SK-N-SH (cell line): ENCODE measurements at regions not wholly inside any gene's neighbourhood (a gene's known extent, or its start where the extent isn't known, plus 50 kb on each side); places are given as distances from the start of the nearest gene placed in this dataset.

Experiments
- CTCF ChIA-PET: fragments of 300-600, 350-600 bp; formaldehyde crosslinking; extraction: SDS; loops from one replicate; lab custom pipeline; 2021; lab: Yijun Ruan, JAX
- POLR2A ChIA-PET: fragments of 350-600 bp; sonication (Branson Sonifier 250); formaldehyde crosslinking; extraction: SDS; loops from one replicate; lab custom pipeline; 2020; ENCODE audit warnings: antibody characterized with exemption, inconsistent platforms; lab: Yijun Ruan, JAX
- DNase-seq: peaks from one replicate; pipeline ENCODE4 v3.0.0; 2012
- H2AFZ ChIP-seq: fragments of 200-600 bp; sonication (generic); 2 replicates; pipeline ENCODE4 v1.8.1; 2016; ENCODE audit warnings: antibody characterized with exemption, mild to moderate bottlenecking, low read depth
- H3F3A ChIP-seq: fragments of 200-600 bp; sonication (generic); replicated peaks from 2 replicates; pipeline ENCODE3; 2016; ENCODE audit warnings: antibody characterized with exemption, mild to moderate bottlenecking; ENCODE audit not compliant: insufficient read depth
- H3K27ac ChIP-seq, 2 experiments: fragments of 200-500 bp in 1 of 2; fragments of 200-600 bp in 1 of 2; sonication (Bioruptor generic) in 1 of 2; sonication (generic), shearing (Covaris generic) in 1 of 2; 2 replicates each; pipeline versions ENCODE4 v1.5.1 to v1.6.1; 2014 to 2016; ENCODE audit warnings: low read depth in 2 of 2, inconsistent platforms in 1 of 2, low read length in 1 of 2, mild to moderate bottlenecking in 1 of 2, mixed read lengths in 1 of 2
- H3K27me3 ChIP-seq: fragments of 200-600 bp; sonication (generic), shearing (Covaris generic); 2 replicates; pipeline ENCODE4 v1.6.1; 2016; ENCODE audit warnings: mixed run types; ENCODE audit not compliant: insufficient read depth
- H3K36me3 ChIP-seq, 2 experiments: fragments of 200-500 bp in 1 of 2; fragments of 200-600 bp in 1 of 2; sonication (Bioruptor generic) in 1 of 2; sonication (generic) in 1 of 2; replicated peaks in 1 of 2; 2 replicates each; pipeline versions ENCODE3 to v1.5.1; 2014 to 2016; ENCODE audit warnings: low read length in 1 of 2, mild to moderate bottlenecking in 1 of 2; ENCODE audit not compliant: insufficient read depth in 2 of 2, control insufficient read depth in 1 of 2
- H3K4me1 ChIP-seq, 2 experiments: fragments of 200-500 bp in 1 of 2; fragments of 200-600 bp in 1 of 2; sonication (Bioruptor generic) in 1 of 2; sonication (generic), shearing (Covaris generic) in 1 of 2; 2 replicates each; pipeline versions ENCODE4 v1.5.1 to v1.6.1; 2014 to 2016; ENCODE audit warnings: low read depth in 1 of 2, low read length in 1 of 2, mixed run types in 1 of 2; ENCODE audit not compliant: insufficient read depth in 2 of 2, control insufficient read depth in 1 of 2
- H3K4me2 ChIP-seq: fragments of 200-600 bp; sonication (generic), shearing (Covaris generic); 2 replicates; pipeline ENCODE4 v1.6.1; 2017; ENCODE audit warnings: mixed run types
- H3K4me3 ChIP-seq, 2 experiments: fragments of 200-500 bp in 1 of 2; fragments of 200-600 bp in 1 of 2; sonication (Bioruptor generic) in 1 of 2; sonication (generic), shearing (Covaris generic) in 1 of 2; 2 replicates each; pipeline versions ENCODE4 v1.5.1 to v1.8.1; 2014 to 2016; ENCODE audit warnings: low read depth in 2 of 2, inconsistent platforms in 1 of 2, low read length in 1 of 2, mild to moderate bottlenecking in 1 of 2, mixed read lengths in 1 of 2, moderate library complexity in 1 of 2
- H3K79me2 ChIP-seq: fragments of 200-600 bp; sonication (generic); 2 replicates; pipeline ENCODE4 v1.8.1; 2017; ENCODE audit warnings: mild to moderate bottlenecking; ENCODE audit not compliant: insufficient read depth
- H3K9ac ChIP-seq: fragments of 200-600 bp; sonication (generic); 2 replicates; pipeline ENCODE4 v1.6.1; 2017; ENCODE audit warnings: mixed run types
- H3K9me2 ChIP-seq: fragments of 200-600 bp; sonication (generic); 2 replicates; pipeline ENCODE4 v1.6.1; 2017; ENCODE audit warnings: mixed run types
- H3K9me3 ChIP-seq: fragments of 200-600 bp; sonication (generic); 2 replicates; pipeline ENCODE4 v1.6.1; 2017; ENCODE audit warnings: mixed run types, mild to moderate bottlenecking, moderate library complexity
- H4K20me1 ChIP-seq: fragments of 200-600 bp; sonication (generic); 2 replicates; pipeline ENCODE4 v1.6.1; 2017; ENCODE audit warnings: mild to moderate bottlenecking, mixed run types; ENCODE audit not compliant: insufficient read depth
- CTCF ChIP-seq: fragments of 200-600 bp; sonication (generic); IDR thresholded peaks from 2 replicates; pipeline ENCODE4 v1.6.1; 2017; ENCODE audit warnings: antibody characterized with exemption, mild to moderate bottlenecking, moderate library complexity
- REST ChIP-seq: IDR thresholded peaks from 2 replicates; pipeline ENCODE4 v1.6.1; 2012; ENCODE audit warnings: mild to moderate bottlenecking, low read depth, low read length, moderate library complexity
- ZBTB33 ChIP-seq: IDR thresholded peaks from 2 replicates; pipeline ENCODE4 v1.4.0; 2012; ENCODE audit warnings: low read depth, borderline replicate concordance
- WGBS: methylation state at CpG from one replicate; pipeline ENCODE4 v1.1.6; 2017; ENCODE audit warnings: low lambda C conversion rate; 5-methylcytosine and 5-hydroxymethylcytosine counted together

GRCh38 chr17:79294459-79295071 is 219.9 kb downstream of the ENGASE start:
- POLR2A ChIA-PET, result no interaction called here
- H3K4me1 ChIP-seq, result peaks cover 0 to 7% of the 10 kb centered on the region in 2 experiments; a peak in 1 of 4 replicates
- DNase-seq, result no peak
- no peak overlapping the region for H2AFZ ChIP-seq
- no peaks in the 10 kb centered on the region for H3K9me2 ChIP-seq
- no peak for TF ChIP-seq CTCF
- TF ChIP-seq REST, result peak; percentile 95
- H3K4me3 ChIP-seq, result no peak overlapping the region
- H4K20me1 ChIP-seq, result no peaks in the 10 kb centered on the region
- no peaks in the 10 kb centered on the region for H3K79me2 ChIP-seq
- H3K9ac ChIP-seq, result no peak overlapping the region
- WGBS, result 67% methylated on average over 26 of the region's 26 CpGs
- H3F3A ChIP-seq, result no peaks in the 10 kb centered on the region
- H3K27me3 ChIP-seq, result no peaks in the 10 kb centered on the region
- H3K4me2 ChIP-seq, result no peak overlapping the region
- no peaks in the 10 kb centered on the region for H3K9me3 ChIP-seq
- H3K27ac ChIP-seq, result no peak overlapping the region
- CTCF ChIA-PET, result interaction anchor here (1.0 to 2.2 kb wide), 3 partner anchors 25 to 98 kb away, joined by 4 to 7 read pairs (median 4); no protein-coding TSS in a partner anchor
- H3K36me3 ChIP-seq, result no peaks in the 10 kb centered on the region

- H3K27me3 ChIP-seq, result no peaks in the 10 kb centered on the region
- H2AFZ ChIP-seq, result no peak overlapping the region
- no peaks in the 10 kb centered on the region for H3F3A ChIP-seq
- H3K4me3 ChIP-seq, result no peak overlapping the region
- no peak for DNase-seq
- WGBS, result 43% methylated on average over 6 of the region's 6 CpGs
- ChIA-PET CTCF (interaction anchor here (0.7 to 5.7 kb wide), 2 partner anchors 100 to 108 kb away, joined by 3 to 37 read pairs; no protein-coding TSS in a partner anchor), POLR2A (no interaction called here)
- peaks cover 0 to 7% of the 10 kb centered on the region in 2 experiments; a peak in 1 of 4 replicates for H3K4me1 ChIP-seq
- TF ChIP-seq ZBTB33, result no peak
- H3K36me3 ChIP-seq, result no peaks in the 10 kb centered on the region
- no peaks in the 10 kb centered on the region for H3K9me3 ChIP-seq
- H3K79me2 ChIP-seq, result no peaks in the 10 kb centered on the region
- H3K9me2 ChIP-seq, result no peaks in the 10 kb centered on the region
- no peaks in the 10 kb centered on the region for H4K20me1 ChIP-seq
- no peak overlapping the region for H3K27ac ChIP-seq
- no peak overlapping the region for H3K4me2 ChIP-seq
- no peak overlapping the region for H3K9ac ChIP-seq
These were observed 217.9 kb downstream of the ENGASE start for GRCh38 chr17:79292501-79292900.
